Caco-2 (cell line): ENCODE measurements at regions not wholly inside any gene's neighbourhood (a gene's known extent, or its start where the extent isn't known, plus 50 kb on each side); places are given as distances from the start of the nearest gene placed in this dataset.
A peak's percentile ranks its signal among the peaks of the same experiment; 100 is the strongest.

Source experiments
- BruUV-seq: library from RNA; stranded (reverse); fragments of 400-500 nt; replicated peaks from 2 replicates; lab custom pipeline; 2021; lab: Mats Ljungman, UMichigan
- CTCF ChIA-PET: fragments of 300-600 bp; sonication (Branson Sonifier 250); formaldehyde crosslinking; loops from one replicate; lab custom pipeline; 2022; ENCODE audit warnings: antibody characterized with exemption; lab: Charles Lee
- POLR2A ChIA-PET: fragments of 300-600 bp; sonication (Branson Sonifier 250); formaldehyde crosslinking; loops from one replicate; lab custom pipeline; 2022; ENCODE audit warnings: antibody characterized with exemption; lab: Charles Lee
- DNase-seq, 2 experiments: peaks; one replicate each; pipeline versions ENCODE4 v3.0.0 to v3.0.0-alpha.2; 2020 to 2022
- H3K27me3 ChIP-seq: replicated peaks from 2 replicates; pipeline ENCODE4 v1.6.0; 2011; ENCODE audit warnings: low read length; ENCODE audit not compliant: control insufficient read depth, insufficient read depth
- H3K36me3 ChIP-seq: 2 replicates; pipeline ENCODE4 v1.5.1; 2011; ENCODE audit warnings: low read length; ENCODE audit not compliant: control insufficient read depth, insufficient read depth
- H3K4me1 ChIP-seq: fragments of 250-450 bp; sonication (Bioruptor Pico); 2 replicates; pipeline ENCODE4 v1.5.1; 2020; ENCODE audit warnings: mild to moderate bottlenecking
- H3K4me3 ChIP-seq: 2 replicates; pipeline ENCODE4 v1.5.1; 2011; ENCODE audit warnings: low read depth, mild to moderate bottlenecking, control low read depth, low read length
- H3K9me3 ChIP-seq: fragments of 250-450 bp; sonication (Bioruptor Pico); 2 replicates; pipeline ENCODE4 v1.5.1; 2020; ENCODE audit warnings: mild to moderate bottlenecking, moderate library complexity
- H3K27ac Mint-ChIP-seq: one replicate; pipeline ENCODE4 v1.8.0; 2022; ENCODE audit warnings: mixed read lengths; ENCODE audit not compliant: unreplicated experiment
- H3K27me3 Mint-ChIP-seq: one replicate; pipeline ENCODE4 v1.8.0; 2022; ENCODE audit warnings: mixed read lengths; ENCODE audit not compliant: insufficient read depth, unreplicated experiment
- H3K36me3 Mint-ChIP-seq: one replicate; pipeline ENCODE4 v1.8.0; 2022; ENCODE audit warnings: mild to moderate bottlenecking, mixed read lengths; ENCODE audit not compliant: insufficient read depth, unreplicated experiment
- H3K4me1 Mint-ChIP-seq: one replicate; pipeline ENCODE4 v1.8.0; 2022; ENCODE audit warnings: low read depth, mixed read lengths; ENCODE audit not compliant: unreplicated experiment
- H3K4me3 Mint-ChIP-seq: one replicate; pipeline ENCODE4 v1.8.0; 2022; ENCODE audit warnings: mild to moderate bottlenecking, moderate library complexity, mixed read lengths; ENCODE audit not compliant: unreplicated experiment
- H3K9me3 Mint-ChIP-seq: one replicate; pipeline ENCODE4 v1.8.0; 2022; ENCODE audit warnings: mixed read lengths; ENCODE audit not compliant: unreplicated experiment
- CTCF ChIP-seq, 2 experiments: fragments of 200-600 bp in 1 of 2; IDR thresholded peaks; 1 replicate in 1 of 2; 2 replicates in 1 of 2; pipeline versions ENCODE4 v1.5.1 to v1.8.0; 2011 to 2022; ENCODE audit warnings: antibody characterized with exemption in 1 of 2, control low read depth in 1 of 2, inconsistent platforms in 1 of 2, low read depth in 1 of 2, low read length in 1 of 2, mild to moderate bottlenecking in 1 of 2, moderate library complexity in 1 of 2; ENCODE audit not compliant: insufficient read depth in 1 of 2, severe bottlenecking in 1 of 2, unreplicated experiment in 1 of 2
- intact Hi-C: fragments of 100-400 bp; cut with micrococcal nuclease; formaldehyde crosslinking; loops from one replicate; pipeline ENCODE4 v1.10.0; 2022; ENCODE audit not compliant: unreplicated experiment

GRCh38 chr20:17875106-17875980 is 93.3 kb downstream of the SNX5 start:
- Histone ChIP-seq H3K4me3 (no peak overlapping the region), H3K36me3 (no peaks in the 10 kb centered on the region), H3K27me3 (no peaks in the 10 kb centered on the region), H3K9me3 (no peaks in the 10 kb centered on the region), H3K4me1 (peaks cover 50% of the 10 kb centered on the region)
- TF ChIP-seq CTCF (IDR thresholded peaks at IDR 0.05; ENCODE audit: insufficient read depth in 1 of 2, low read depth in 1 of 2, low read length in 1 of 2, severe bottlenecking in 1 of 2, unreplicated experiment in 1 of 2): no peak
- Mint-ChIP-seq H3K4me1 (peaks cover 43% of the 10 kb centered on the region), H3K4me3 (no peak overlapping the region), H3K27me3 (no peaks in the 10 kb centered on the region), H3K36me3 (no peaks in the 10 kb centered on the region), H3K27ac (no peak overlapping the region), H3K9me3 (no peaks in the 10 kb centered on the region)
- ChIA-PET CTCF (interaction anchor here (0.8 kb wide), 1 partner anchor 23 kb away, joined by 3 read pairs; no protein-coding TSS in a partner anchor), POLR2A (no interaction called here)
- BruUV-seq: no TSS peak
- DNase-seq: peak; percentile 51 to 61
- intact Hi-C loops: loop anchor here (5.0 kb wide), 2 partner anchors 143 to 193 kb away; partner anchors contain the start of gene RRBP1

- Mint-ChIP-seq H3K27me3 (no peaks in the 10 kb centered on the region), H3K9me3 (no peaks in the 10 kb centered on the region), H3K27ac (no peak overlapping the region), H3K36me3 (no peaks in the 10 kb centered on the region), H3K4me3 (no peak overlapping the region), H3K4me1 (peaks cover 43% of the 10 kb centered on the region)
- intact Hi-C loops: loop anchor here (5.0 kb wide), 2 partner anchors 142 to 192 kb away; partner anchors contain the start of gene RRBP1
- H3K9me3 ChIP-seq: no peaks in the 10 kb centered on the region
- DNase-seq: no peak
- no peak overlapping the region for H3K4me3 ChIP-seq
- peaks cover 50% of the 10 kb centered on the region for H3K4me1 ChIP-seq
- no peaks in the 10 kb centered on the region for H3K27me3 ChIP-seq
- no peak for TF ChIP-seq CTCF (IDR thresholded peaks at IDR 0.05; ENCODE audit: insufficient read depth in 1 of 2, low read depth in 1 of 2, low read length in 1 of 2, severe bottlenecking in 1 of 2, unreplicated experiment in 1 of 2)
- POLR2A ChIA-PET: no interaction called here
- CTCF ChIA-PET: no interaction called here
- no peaks in the 10 kb centered on the region for H3K36me3 ChIP-seq
- no TSS peak for BruUV-seq
Observed at GRCh38 chr20:17874271-17875105, 94.1 kb downstream of the SNX5 start.
